Activated T-helper 17 cell treated with anti-CD3 and anti-CD28 coated beads, Interleukin-2, amount 50 U/mL, for 72 hours (primary cell): ENCODE measurements at regions not wholly inside any gene's neighbourhood (a gene's known extent, or its start where the extent isn't known, plus 50 kb on each side); places are given as distances from the start of the nearest gene placed in this dataset.
A peak's percentile ranks its signal among the peaks of the same experiment; 100 is the strongest.
"Not testable (repeated sequence)": the region's sequence is repeated elsewhere in the genome, so short reads cannot be mapped to it uniquely, and the experiment has no call there.

Experiments used
- ATAC-seq: fragments of 150-1000 bp; cut with Tn5 transposase; replicated peaks from 2 replicates; pipeline ENCODE4 v1.10.0; 2021; ENCODE audit warnings: mild to moderate bottlenecking, moderate library complexity
- H3K27ac Mint-ChIP-seq: one replicate; pipeline ENCODE4 v1.8.0; 2022; ENCODE audit warnings: mixed read lengths
- H3K27me3 Mint-ChIP-seq: one replicate; pipeline ENCODE4 v1.8.0; 2022; ENCODE audit warnings: mixed read lengths
- H3K36me3 Mint-ChIP-seq: one replicate; pipeline ENCODE4 v1.8.0; 2022; ENCODE audit warnings: low read depth, mild to moderate bottlenecking, mixed read lengths
- H3K4me1 Mint-ChIP-seq: one replicate; pipeline ENCODE4 v1.8.0; 2022; ENCODE audit warnings: mixed read lengths
- H3K4me3 Mint-ChIP-seq: one replicate; pipeline ENCODE4 v1.8.0; 2022; ENCODE audit warnings: mild to moderate bottlenecking, mixed read lengths
- H3K9me3 Mint-ChIP-seq: one replicate; pipeline ENCODE4 v1.8.0; 2022; ENCODE audit warnings: mixed read lengths

- H3K9me3 Mint-ChIP-seq: no peaks in the 10 kb centered on the region
- no peak for ATAC-seq
- H3K27me3 Mint-ChIP-seq: no peaks in the 10 kb centered on the region
These were observed 642.1 kb downstream of the SLCO4C1 start for GRCh38 chr5:101653996-101654395.

GRCh38 chr5:101647861-101648260 lies 648.2 kb downstream of the SLCO4C1 start:
- H3K4me1 Mint-ChIP-seq: no peaks in the 10 kb centered on the region
- H3K9me3 Mint-ChIP-seq: no peaks in the 10 kb centered on the region
- ATAC-seq: no peak
- H3K27ac Mint-ChIP-seq: no peak overlapping the region
- no peak overlapping the region for H3K4me3 Mint-ChIP-seq
- H3K27me3 Mint-ChIP-seq: no peaks in the 10 kb centered on the region
- H3K36me3 Mint-ChIP-seq: no peaks in the 10 kb centered on the region

More at GRCh38 chr5:101653996-101654395, 642.1 kb downstream of the SLCO4C1 start:
- no peaks in the 10 kb centered on the region for H3K4me1 Mint-ChIP-seq
- H3K27ac Mint-ChIP-seq: no peak overlapping the region
- no peak overlapping the region for H3K4me3 Mint-ChIP-seq
- H3K36me3 Mint-ChIP-seq: no peaks in the 10 kb centered on the region

- H3K9me3 Mint-ChIP-seq: no peaks in the 10 kb centered on the region
- no peaks in the 10 kb centered on the region for H3K27me3 Mint-ChIP-seq
- ATAC-seq: no peak
- H3K27ac Mint-ChIP-seq: no peak overlapping the region
- no peak overlapping the region for H3K4me3 Mint-ChIP-seq
- no peaks in the 10 kb centered on the region for H3K36me3 Mint-ChIP-seq
- H3K4me1 Mint-ChIP-seq: no peaks in the 10 kb centered on the region
These were observed 652.3 kb downstream of the SLCO4C1 start for GRCh38 chr5:101643794-101644193.

GRCh38 chr5:101637599-101637998 lies 658.5 kb downstream of the SLCO4C1 start:
- Mint-ChIP-seq H3K4me1 (no peaks in the 10 kb centered on the region), H3K4me3 (no peak overlapping the region), H3K27me3 (no peaks in the 10 kb centered on the region), H3K27ac (no peak overlapping the region), H3K36me3 (no peaks in the 10 kb centered on the region), H3K9me3 (no peaks in the 10 kb centered on the region)
- no peak for ATAC-seq

GRCh38 chr5:101627770-101628169 lies 668.3 kb downstream of the SLCO4C1 start:
- H3K36me3 Mint-ChIP-seq, H3K27ac Mint-ChIP-seq, H3K27me3 Mint-ChIP-seq, ATAC-seq, H3K4me3 Mint-ChIP-seq, H3K9me3 Mint-ChIP-seq, H3K4me1 Mint-ChIP-seq: not testable (repeated sequence)

- H3K4me3 Mint-ChIP-seq: no peak overlapping the region
- H3K9me3 Mint-ChIP-seq: no peaks in the 10 kb centered on the region
- ATAC-seq: no peak
- H3K27me3 Mint-ChIP-seq: no peaks in the 10 kb centered on the region
- H3K4me1 Mint-ChIP-seq: no peaks in the 10 kb centered on the region
- no peaks in the 10 kb centered on the region for H3K36me3 Mint-ChIP-seq
- no peak overlapping the region for H3K27ac Mint-ChIP-seq
These were observed 669.5 kb downstream of the SLCO4C1 start for GRCh38 chr5:101626572-101626971.

- no peaks in the 10 kb centered on the region for H3K4me1 Mint-ChIP-seq
- no peak overlapping the region for H3K27ac Mint-ChIP-seq
- no peak overlapping the region for H3K4me3 Mint-ChIP-seq
- no peaks in the 10 kb centered on the region for H3K9me3 Mint-ChIP-seq
- H3K27me3 Mint-ChIP-seq: no peaks in the 10 kb centered on the region
- no peaks in the 10 kb centered on the region for H3K36me3 Mint-ChIP-seq
- ATAC-seq: no peak
These were observed 685.0 kb downstream of the SLCO4C1 start for GRCh38 chr5:101611039-101611438.

GRCh38 chr5:101608322-101608721 lies 687.8 kb downstream of the SLCO4C1 start:
- no peaks in the 10 kb centered on the region for H3K36me3 Mint-ChIP-seq
- no peaks in the 10 kb centered on the region for H3K9me3 Mint-ChIP-seq
- no peak overlapping the region for H3K4me3 Mint-ChIP-seq
- H3K27ac Mint-ChIP-seq: no peak overlapping the region
- peak; percentile 32 for ATAC-seq
- no peaks in the 10 kb centered on the region for H3K27me3 Mint-ChIP-seq
- no peaks in the 10 kb centered on the region for H3K4me1 Mint-ChIP-seq

- H3K9me3 Mint-ChIP-seq: no peaks in the 10 kb centered on the region
- no peaks in the 10 kb centered on the region for H3K27me3 Mint-ChIP-seq
- ATAC-seq: no peak
- no peaks in the 10 kb centered on the region for H3K4me1 Mint-ChIP-seq
- H3K27ac Mint-ChIP-seq: no peak overlapping the region
- no peak overlapping the region for H3K4me3 Mint-ChIP-seq
- H3K36me3 Mint-ChIP-seq: no peaks in the 10 kb centered on the region
These were observed 690.4 kb downstream of the SLCO4C1 start for GRCh38 chr5:101605700-101606099.

- no peak for ATAC-seq
- Mint-ChIP-seq H3K4me3 (no peak overlapping the region), H3K27me3 (no peaks in the 10 kb centered on the region), H3K27ac (no peak overlapping the region), H3K4me1 (no peaks in the 10 kb centered on the region), H3K36me3 (no peaks in the 10 kb centered on the region), H3K9me3 (peaks cover 6% of the 10 kb centered on the region)
These were observed 695.5 kb downstream of the SLCO4C1 start for GRCh38 chr5:101600614-101601013.

- H3K36me3 Mint-ChIP-seq: no peaks in the 10 kb centered on the region
- peaks cover 8% of the 10 kb centered on the region for H3K9me3 Mint-ChIP-seq
- ATAC-seq: no peak
These were observed 687.3 kb upstream of the ST8SIA4 start for GRCh38 chr5:101590384-101590783.

GRCh38 chr5:101585366-101585765 lies 682.3 kb upstream of the ST8SIA4 start:
- Mint-ChIP-seq H3K4me1 (no peaks in the 10 kb centered on the region), H3K9me3 (peaks cover 3% of the 10 kb centered on the region), H3K36me3 (no peaks in the 10 kb centered on the region), H3K27me3 (no peaks in the 10 kb centered on the region), H3K27ac (no peak overlapping the region), H3K4me3 (no peak overlapping the region)
- ATAC-seq: no peak

More at GRCh38 chr5:101590384-101590783, 687.3 kb upstream of the ST8SIA4 start:
- Mint-ChIP-seq H3K4me1 (no peaks in the 10 kb centered on the region), H3K4me3 (no peak overlapping the region), H3K27me3 (no peaks in the 10 kb centered on the region), H3K27ac (no peak overlapping the region)

GRCh38 chr5:101580591-101580990 lies 677.5 kb upstream of the ST8SIA4 start:
- ATAC-seq: no peak
- no peak overlapping the region for H3K27ac Mint-ChIP-seq
- no peaks in the 10 kb centered on the region for H3K36me3 Mint-ChIP-seq
- H3K27me3 Mint-ChIP-seq: no peaks in the 10 kb centered on the region
- H3K9me3 Mint-ChIP-seq: no peaks in the 10 kb centered on the region
- no peak overlapping the region for H3K4me3 Mint-ChIP-seq
- no peaks in the 10 kb centered on the region for H3K4me1 Mint-ChIP-seq

- Mint-ChIP-seq H3K36me3 (no peaks in the 10 kb centered on the region), H3K9me3 (no peaks in the 10 kb centered on the region), H3K27me3 (no peaks in the 10 kb centered on the region), H3K4me3 (no peak overlapping the region), H3K27ac (no peak overlapping the region), H3K4me1 (no peaks in the 10 kb centered on the region)
- ATAC-seq: no peak
These were observed 670.9 kb upstream of the ST8SIA4 start for GRCh38 chr5:101574017-101574416.

GRCh38 chr5:101561018-101561417 lies 657.9 kb upstream of the ST8SIA4 start:
- Mint-ChIP-seq H3K9me3 (peaks cover 8% of the 10 kb centered on the region), H3K27ac (no peak overlapping the region), H3K4me3 (no peak overlapping the region), H3K36me3 (no peaks in the 10 kb centered on the region), H3K27me3 (no peaks in the 10 kb centered on the region), H3K4me1 (no peaks in the 10 kb centered on the region)
- no peak for ATAC-seq

- no peaks in the 10 kb centered on the region for H3K4me1 Mint-ChIP-seq
- H3K36me3 Mint-ChIP-seq: no peaks in the 10 kb centered on the region
These were observed 640.7 kb upstream of the ST8SIA4 start for GRCh38 chr5:101543780-101544179.

More at GRCh38 chr5:101543780-101544179, 640.7 kb upstream of the ST8SIA4 start:
- Mint-ChIP-seq H3K9me3 (no peaks in the 10 kb centered on the region), H3K4me3 (no peak overlapping the region), H3K27me3 (no peaks in the 10 kb centered on the region), H3K27ac (no peak overlapping the region)
- no peak for ATAC-seq
